ENCODE measurements at regions not wholly inside any gene's neighbourhood (a gene's known extent, or its start where the extent isn't known, plus 50 kb on each side); places are given as distances from the start of the nearest gene placed in this dataset.
A peak's percentile ranks its signal among the peaks of the same experiment; 100 is the strongest.

- ATAC-seq (ENCODE audit: low FRiP score in 2 of 2) (no peak), DNase-seq (no peak)
- H3K4me3 ChIP-seq, result no peak overlapping the region
- TF ChIP-seq, protein P1, sequence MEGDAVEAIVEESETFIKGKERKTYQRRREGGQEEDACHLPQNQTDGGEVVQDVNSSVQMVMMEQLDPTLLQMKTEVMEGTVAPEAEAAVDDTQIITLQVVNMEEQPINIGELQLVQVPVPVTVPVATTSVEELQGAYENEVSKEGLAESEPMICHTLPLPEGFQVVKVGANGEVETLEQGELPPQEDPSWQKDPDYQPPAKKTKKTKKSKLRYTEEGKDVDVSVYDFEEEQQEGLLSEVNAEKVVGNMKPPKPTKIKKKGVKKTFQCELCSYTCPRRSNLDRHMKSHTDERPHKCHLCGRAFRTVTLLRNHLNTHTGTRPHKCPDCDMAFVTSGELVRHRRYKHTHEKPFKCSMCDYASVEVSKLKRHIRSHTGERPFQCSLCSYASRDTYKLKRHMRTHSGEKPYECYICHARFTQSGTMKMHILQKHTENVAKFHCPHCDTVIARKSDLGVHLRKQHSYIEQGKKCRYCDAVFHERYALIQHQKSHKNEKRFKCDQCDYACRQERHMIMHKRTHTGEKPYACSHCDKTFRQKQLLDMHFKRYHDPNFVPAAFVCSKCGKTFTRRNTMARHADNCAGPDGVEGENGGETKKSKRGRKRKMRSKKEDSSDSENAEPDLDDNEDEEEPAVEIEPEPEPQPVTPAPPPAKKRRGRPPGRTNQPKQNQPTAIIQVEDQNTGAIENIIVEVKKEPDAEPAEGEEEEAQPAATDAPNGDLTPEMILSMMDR (IDR thresholded peaks at IDR 0.05), result no peak
- TF ChIP-seq POLR2A (IDR thresholded peaks at IDR 0.05) (no peak), EP300 (IDR thresholded peaks at IDR 0.05) (no peak), POLR2AphosphoS5 (IDR thresholded peaks at IDR 0.05) (no peak)
- H3K36me3 ChIP-seq, result no peaks in the 10 kb centered on the region
- H3K27ac ChIP-seq, result no peak overlapping the region
- no peaks in the 10 kb centered on the region for H3K4me1 ChIP-seq
- H3K27me3 ChIP-seq, result no peaks in the 10 kb centered on the region
- H3K9me3 ChIP-seq, result no peaks in the 10 kb centered on the region
- WGBS, 2 donors, result 90% methylated on average over 2 of the region's 2 CpGs
Observed at GRCh38 chr1:170240409-170240808, 94.7 kb downstream of the NTMT2 start.

DNA sequence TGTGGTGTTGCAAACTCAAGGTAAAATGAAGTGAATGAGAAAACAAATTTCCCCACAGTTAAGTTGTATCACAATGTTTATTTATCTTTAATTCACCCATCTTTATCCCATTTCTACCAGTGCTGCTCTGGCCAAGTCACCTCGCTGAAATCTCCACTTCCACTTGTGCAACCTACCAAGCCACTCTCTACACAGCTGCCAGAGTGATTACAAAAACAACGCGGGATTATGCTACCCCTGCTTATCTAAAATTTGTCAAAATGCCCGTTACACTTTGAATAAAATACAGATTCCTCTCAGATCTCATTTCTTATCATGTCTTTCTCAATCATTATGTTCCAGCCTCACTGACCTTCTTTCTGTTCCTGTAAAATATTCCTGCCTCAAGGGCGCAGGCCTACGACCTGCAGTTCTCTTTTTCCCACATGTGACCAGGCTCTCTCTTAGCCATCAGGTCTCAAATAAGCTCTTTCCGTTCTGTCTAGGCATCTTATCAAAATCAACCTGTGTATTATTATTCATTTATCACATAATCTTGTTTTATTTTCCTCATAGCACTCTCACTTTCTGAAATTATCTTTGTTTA lies 95.6 kb downstream of the NTMT2 start:
- ATAC-seq (ENCODE audit: low FRiP score in 2 of 2) (no peak), DNase-seq (no peak)
- Histone ChIP-seq H3K9me3 (no peaks in the 10 kb centered on the region), H3K27me3 (no peaks in the 10 kb centered on the region), H3K27ac (no peak overlapping the region), H3K4me1 (no peaks in the 10 kb centered on the region), H3K4me3 (no peak overlapping the region), H3K36me3 (no peaks in the 10 kb centered on the region)
- 68 to 74% methylated on average over 7 of the region's 7 CpGs for WGBS, 2 donors
- TF ChIP-seq EP300 (IDR thresholded peaks at IDR 0.05) (no peak), POLR2AphosphoS5 (IDR thresholded peaks at IDR 0.05) (no peak)

GRCh38 chr1:170247751-170248521 lies 102.2 kb downstream of the NTMT2 start:
- Histone ChIP-seq H3K27ac (no peak overlapping the region), H3K4me1 (no peaks in the 10 kb centered on the region), H3K27me3 (no peaks in the 10 kb centered on the region), H3K36me3 (no peaks in the 10 kb centered on the region), H3K4me3 (no peak overlapping the region), H3K9me3 (peaks cover 0 to 6% (median 0%) of the 10 kb centered on the region in 4 donors)
- TF ChIP-seq, protein P1 (IDR thresholded peaks at IDR 0.05), result no peak
- TF ChIP-seq POLR2AphosphoS5 (IDR thresholded peaks at IDR 0.05) (no peak), EP300 (IDR thresholded peaks at IDR 0.05) (no peak), POLR2A (IDR thresholded peaks at IDR 0.05) (no peak)
- 52 to 57% methylated on average over 5 of the region's 5 CpGs for WGBS, 2 donors
- ATAC-seq (ENCODE audit: low FRiP score in 2 of 2), result no peak
- DNase-seq, result no peak

DNA sequence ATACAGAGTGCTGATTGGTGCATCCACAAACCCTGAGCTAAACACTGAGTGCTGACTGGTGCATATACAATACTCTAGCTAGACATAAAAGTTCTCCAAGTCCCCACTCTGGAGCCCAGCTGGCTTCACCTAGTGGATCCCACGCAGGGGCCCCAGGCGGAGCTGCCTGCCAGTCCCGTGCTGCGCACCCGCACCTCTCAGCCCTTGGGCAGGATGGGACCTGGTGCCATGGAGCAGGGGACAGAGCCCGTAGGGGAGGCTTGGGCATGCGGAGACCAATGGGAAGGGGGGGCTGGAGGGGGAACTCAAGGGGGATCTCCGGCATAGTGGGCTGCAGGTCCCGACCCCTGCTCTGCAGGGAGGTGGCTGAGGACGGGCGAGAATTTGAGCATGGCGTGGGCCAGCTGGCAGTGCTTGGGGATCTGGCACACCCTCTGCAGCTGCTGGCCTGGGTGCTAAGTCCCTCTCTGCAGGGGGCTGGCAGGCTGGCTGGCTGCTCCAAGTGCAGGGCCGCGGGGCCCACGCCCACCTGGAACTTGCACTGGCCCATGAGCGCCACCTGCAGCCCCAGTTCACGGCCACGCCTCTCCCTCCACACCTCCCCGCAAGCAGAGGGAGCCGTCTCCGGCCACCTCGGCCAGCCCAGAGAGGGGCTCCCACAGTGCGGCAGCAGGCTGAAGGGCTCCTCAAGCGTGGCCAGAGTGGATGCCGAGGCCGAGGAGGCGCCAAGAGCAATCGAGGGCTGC lies 104.9 kb downstream of the NTMT2 start:
- WGBS, 2 donors, result 95 to 97% methylated on average over 10 to 26 of the region's 28 CpGs
- H3K27ac ChIP-seq, result no peak overlapping the region
- no peak overlapping the region for H3K4me3 ChIP-seq
- H3K36me3 ChIP-seq, result no peaks in the 10 kb centered on the region
- ATAC-seq (ENCODE audit: low FRiP score in 2 of 2), result no peak
- H3K4me1 ChIP-seq, result no peaks in the 10 kb centered on the region
- TF ChIP-seq EP300 (IDR thresholded peaks at IDR 0.05) (no peak), POLR2AphosphoS5 (IDR thresholded peaks at IDR 0.05) (no peak)
- TF ChIP-seq, protein P1 (IDR thresholded peaks at IDR 0.05), result no peak
- no peaks in the 10 kb centered on the region for H3K27me3 ChIP-seq
- H3K9me3 ChIP-seq, result peaks cover 0 to 6% (median 0%) of the 10 kb centered on the region in 4 donors
- peak in 1 of 2 donors; percentile 75 for DNase-seq

GRCh38 chr1:170252851-170253579 lies 107.3 kb downstream of the NTMT2 start:
- no peak for ATAC-seq (ENCODE audit: low FRiP score in 2 of 2)
- peaks cover 0 to 6% (median 0%) of the 10 kb centered on the region in 4 donors for H3K9me3 ChIP-seq
- WGBS, 2 donors, result 85 to 88% methylated on average over 3 of the region's 3 CpGs

More at GRCh38 chr1:170252851-170253579, 107.3 kb downstream of the NTMT2 start:
- Histone ChIP-seq H3K36me3 (no peaks in the 10 kb centered on the region), H3K27me3 (no peaks in the 10 kb centered on the region), H3K27ac (no peak overlapping the region), H3K4me1 (no peaks in the 10 kb centered on the region), H3K4me3 (no peak overlapping the region)
- TF ChIP-seq POLR2AphosphoS5 (IDR thresholded peaks at IDR 0.05) (no peak), EP300 (IDR thresholded peaks at IDR 0.05) (no peak)
- DNase-seq, result no peak
